ENCODE measurements at regions not wholly inside any gene's neighbourhood (a gene's known extent, or its start where the extent isn't known, plus 50 kb on each side); places are given as distances from the start of the nearest gene placed in this dataset.
"Not testable (repeated sequence)": the region's sequence is repeated elsewhere in the genome, so short reads cannot be mapped to it uniquely, and the experiment has no call there.

DNA sequence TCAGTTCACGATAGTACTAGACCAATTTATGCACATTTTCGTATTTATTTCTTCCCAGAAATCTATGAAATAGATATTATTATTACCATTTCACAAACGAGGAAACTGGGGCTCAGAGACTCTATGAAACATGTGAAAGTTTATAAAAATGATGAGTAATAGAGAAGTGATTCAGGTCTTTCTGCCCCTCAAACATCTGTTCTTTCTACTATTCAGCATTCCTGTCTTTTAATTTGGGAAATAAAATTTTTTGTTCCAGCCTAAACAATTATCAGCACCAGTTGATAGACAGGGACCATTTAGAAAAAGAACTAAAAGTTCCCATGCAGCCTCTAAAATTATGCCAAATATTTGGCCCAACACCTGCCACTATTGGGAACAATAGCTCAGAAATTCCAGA lies 585.1 kb downstream of the PTPRC start:
- Histone ChIP-seq H3K9ac (ENCODE audit: insufficient read length) (no peak overlapping the region), H3K36me3 (ENCODE audit: insufficient read depth, low read length) (0 out of 2 replicates have a peak, but pooled peaks cover 5% of the 10 kb centered on the region), H3K27ac (no peak overlapping the region), H3K9me3 (ENCODE audit: low read depth, low read length) (no peaks in the 10 kb centered on the region; the same call in 1 of the 2 replicates), H3K4me3 (no peak overlapping the region)
- no peak for TF ChIP-seq POLR2AphosphoS5 (IDR thresholded peaks at IDR 0.05; ENCODE audit: borderline replicate concordance, low read depth, low read length)
- TF ChIP-seq EZH2 (IDR thresholded peaks at IDR 0.05), result no peak
- TF ChIP-seq FOXP2 (optimal IDR thresholded peaks at IDR 0.05; ENCODE audit: control extremely low read depth, extremely low read length, insufficient read depth), result no peak
- DNase-seq (ENCODE audit: low read depth, low spot score), result no peak

DNA sequence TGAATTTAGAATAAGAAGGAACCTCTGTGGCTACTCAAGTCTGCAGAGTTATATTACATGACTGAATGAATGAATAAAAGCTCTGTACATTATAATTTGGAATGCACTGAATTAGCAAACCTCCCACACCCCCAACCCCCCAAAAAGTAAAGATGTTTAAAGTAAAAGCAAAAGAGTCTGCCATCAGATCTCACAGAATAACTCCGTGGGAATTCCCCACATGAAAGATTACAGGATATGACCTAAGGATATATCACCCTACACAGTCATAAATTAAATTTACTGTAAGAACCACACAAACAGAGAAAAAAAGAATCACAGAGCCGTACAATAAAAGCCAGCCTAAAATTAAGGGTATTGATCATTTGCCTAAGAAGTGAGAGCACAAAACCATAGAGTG lies 587.3 kb downstream of the PTPRC start:
- Histone ChIP-seq H3K27ac (peak overlapping the region; percentile 99), H3K36me3 (ENCODE audit: insufficient read depth, low read length) (0 out of 2 replicates have a peak, but pooled peaks cover 6% of the 10 kb centered on the region), H3K4me3 (peak overlapping the region; percentile 63), H3K9ac (ENCODE audit: insufficient read length) (peak overlapping the region; percentile 79), H3K9me3 (ENCODE audit: low read depth, low read length) (peaks cover 2% of the 10 kb centered on the region; the same call in 1 of the 2 replicates)
- peak; percentile 94 for DNase-seq (ENCODE audit: low read depth, low spot score)
- no peak for TF ChIP-seq FOXP2 (optimal IDR thresholded peaks at IDR 0.05; ENCODE audit: control extremely low read depth, extremely low read length, insufficient read depth)
- TF ChIP-seq EZH2 (IDR thresholded peaks at IDR 0.05), result no peak
- TF ChIP-seq POLR2AphosphoS5 (IDR thresholded peaks at IDR 0.05; ENCODE audit: borderline replicate concordance, low read depth, low read length), result peak; percentile 63; the same call in 1 of the 2 replicates

GRCh38 chr1:199242147-199242546 lies 603.3 kb downstream of the PTPRC start:
- Histone ChIP-seq H3K9me3 (ENCODE audit: low read depth, low read length) (peaks cover 3% of the 10 kb centered on the region; the same call in 1 of the 2 replicates), H3K27ac (peak overlapping the region; percentile 44; the same call in 1 of the 2 replicates), H3K4me3 (peak overlapping the region; percentile 11; the same call in 1 of the 2 replicates), H3K9ac (ENCODE audit: insufficient read length) (no peak overlapping the region), H3K36me3 (ENCODE audit: insufficient read depth, low read length) (no peaks in the 10 kb centered on the region; the same call in 1 of the 2 replicates)
- peak; percentile 39 for DNase-seq (ENCODE audit: low read depth, low spot score)
- TF ChIP-seq FOXP2 (optimal IDR thresholded peaks at IDR 0.05; ENCODE audit: control extremely low read depth, extremely low read length, insufficient read depth) (no peak), POLR2AphosphoS5 (IDR thresholded peaks at IDR 0.05; ENCODE audit: borderline replicate concordance, low read depth, low read length) (no peak; the same call in 1 of the 2 replicates), EZH2 (IDR thresholded peaks at IDR 0.05) (no peak)

GRCh38 chr1:199242601-199243000 lies 603.8 kb downstream of the PTPRC start:
- H3K27ac ChIP-seq, result 0 out of 2 replicates have a peak overlapping the region, but pooled peaks have one; percentile 21
- H3K36me3 ChIP-seq (ENCODE audit: insufficient read depth, low read length), result no peaks in the 10 kb centered on the region; the same call in 1 of the 2 replicates
- no peak for DNase-seq (ENCODE audit: low read depth, low spot score)
- TF ChIP-seq FOXP2 (optimal IDR thresholded peaks at IDR 0.05; ENCODE audit: control extremely low read depth, extremely low read length, insufficient read depth) (no peak), EZH2 (IDR thresholded peaks at IDR 0.05) (no peak), POLR2AphosphoS5 (IDR thresholded peaks at IDR 0.05; ENCODE audit: borderline replicate concordance, low read depth, low read length) (no peak)
- no peak overlapping the region for H3K9ac ChIP-seq (ENCODE audit: insufficient read length)
- peaks cover 3% of the 10 kb centered on the region; the same call in 1 of the 2 replicates for H3K9me3 ChIP-seq (ENCODE audit: low read depth, low read length)
- no peak overlapping the region for H3K4me3 ChIP-seq

DNA sequence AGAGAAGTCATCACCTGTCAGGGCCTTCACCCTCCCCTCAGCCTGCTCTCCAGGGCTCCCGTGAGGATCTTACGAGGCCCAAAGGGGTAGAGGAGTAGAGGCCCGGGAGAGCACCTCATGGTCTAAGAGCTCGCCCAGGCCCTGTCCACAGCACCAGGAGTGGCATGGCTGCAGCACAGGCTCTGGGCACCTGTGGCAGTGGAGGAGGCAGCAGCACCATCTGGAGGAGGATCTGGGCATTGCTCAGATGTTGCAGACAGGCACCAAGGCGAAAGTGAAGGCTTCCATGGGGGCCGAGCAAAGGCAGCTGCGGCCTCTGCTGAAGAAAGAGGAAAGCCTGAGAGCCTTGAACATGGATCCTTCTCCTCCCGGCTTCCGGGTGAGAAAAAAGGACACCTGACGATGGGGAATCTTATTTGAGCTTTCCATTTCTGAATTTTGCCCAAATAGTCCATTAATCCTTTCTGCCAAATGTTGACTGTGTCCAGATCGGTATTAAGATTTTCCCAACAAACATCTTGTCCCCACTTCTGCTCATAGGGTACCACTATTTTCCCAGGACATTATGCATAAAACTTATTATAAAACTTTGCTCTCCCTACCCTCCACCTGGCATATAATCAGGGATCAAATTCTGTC lies 604.7 kb downstream of the PTPRC start:
- H3K36me3 ChIP-seq (ENCODE audit: insufficient read depth, low read length), result no peaks in the 10 kb centered on the region
- DNase-seq (ENCODE audit: low read depth, low spot score), result no peak
- H3K4me3 ChIP-seq, result no peak overlapping the region
- H3K9me3 ChIP-seq (ENCODE audit: low read depth, low read length), result no peaks in the 10 kb centered on the region
- no peak overlapping the region for H3K27ac ChIP-seq
- TF ChIP-seq FOXP2 (optimal IDR thresholded peaks at IDR 0.05; ENCODE audit: control extremely low read depth, extremely low read length, insufficient read depth) (no peak), EZH2 (IDR thresholded peaks at IDR 0.05) (no peak), POLR2AphosphoS5 (IDR thresholded peaks at IDR 0.05; ENCODE audit: borderline replicate concordance, low read depth, low read length) (no peak)
- no peak overlapping the region for H3K9ac ChIP-seq (ENCODE audit: insufficient read length)

- Histone ChIP-seq H3K36me3 (ENCODE audit: insufficient read depth, low read length) (no peaks in the 10 kb centered on the region), H3K9me3 (ENCODE audit: low read depth, low read length) (no peaks in the 10 kb centered on the region), H3K4me3 (no peak overlapping the region), H3K9ac (ENCODE audit: insufficient read length) (no peak overlapping the region), H3K27ac (no peak overlapping the region)
- TF ChIP-seq FOXP2 (optimal IDR thresholded peaks at IDR 0.05; ENCODE audit: control extremely low read depth, extremely low read length, insufficient read depth) (no peak), POLR2AphosphoS5 (IDR thresholded peaks at IDR 0.05; ENCODE audit: borderline replicate concordance, low read depth, low read length) (no peak), EZH2 (IDR thresholded peaks at IDR 0.05) (no peak)
- no peak for DNase-seq (ENCODE audit: low read depth, low spot score)
Measured at GRCh38 chr1:199245946-199246345, 607.1 kb downstream of the PTPRC start.

GRCh38 chr1:199246716-199247115 lies 607.9 kb downstream of the PTPRC start:
- Histone ChIP-seq H3K9me3 (ENCODE audit: low read depth, low read length) (no peaks in the 10 kb centered on the region), H3K4me3 (no peak overlapping the region), H3K36me3 (ENCODE audit: insufficient read depth, low read length) (no peaks in the 10 kb centered on the region), H3K9ac (ENCODE audit: insufficient read length) (no peak overlapping the region), H3K27ac (no peak overlapping the region)
- no peak for DNase-seq (ENCODE audit: low read depth, low spot score)
- TF ChIP-seq EZH2 (IDR thresholded peaks at IDR 0.05) (no peak), FOXP2 (optimal IDR thresholded peaks at IDR 0.05; ENCODE audit: control extremely low read depth, extremely low read length, insufficient read depth) (no peak), POLR2AphosphoS5 (IDR thresholded peaks at IDR 0.05; ENCODE audit: borderline replicate concordance, low read depth, low read length) (no peak)

- DNase-seq (ENCODE audit: low read depth, low spot score), result no peak
- no peak overlapping the region for H3K27ac ChIP-seq
- no peak overlapping the region for H3K4me3 ChIP-seq
Measured at GRCh38 chr1:199247891-199248290, 609.1 kb downstream of the PTPRC start.

DNA sequence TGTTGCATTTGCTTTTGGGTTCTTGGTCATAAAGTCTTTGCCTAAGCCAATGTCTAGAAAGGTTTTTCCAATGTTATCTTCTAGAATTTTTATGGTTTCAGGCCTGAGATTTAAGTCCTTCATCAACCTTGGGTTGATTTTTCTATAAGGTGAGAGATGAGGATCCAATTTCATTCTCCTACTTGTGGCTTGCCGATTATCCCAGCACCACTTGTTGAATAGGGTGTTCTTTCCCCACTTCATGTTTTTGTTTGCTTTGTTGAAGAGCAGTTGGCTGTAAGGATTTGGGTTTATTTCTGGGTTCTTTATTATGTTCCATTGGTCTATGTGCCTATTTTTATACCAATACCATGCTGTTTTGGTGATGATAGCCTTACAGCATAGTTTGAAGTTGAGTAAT lies 615.2 kb downstream of the PTPRC start:
- not testable (repeated sequence) for DNase-seq (ENCODE audit: low read depth, low spot score); H3K9me3 ChIP-seq (ENCODE audit: low read depth, low read length); H3K27ac ChIP-seq; H3K9ac ChIP-seq (ENCODE audit: insufficient read length); H3K36me3 ChIP-seq (ENCODE audit: insufficient read depth, low read length); H3K4me3 ChIP-seq

More at GRCh38 chr1:199247891-199248290, 609.1 kb downstream of the PTPRC start:
- H3K9me3 ChIP-seq (ENCODE audit: low read depth, low read length), result no peaks in the 10 kb centered on the region
- no peak overlapping the region for H3K9ac ChIP-seq (ENCODE audit: insufficient read length)
- TF ChIP-seq EZH2 (IDR thresholded peaks at IDR 0.05), result no peak
- no peak for TF ChIP-seq FOXP2 (optimal IDR thresholded peaks at IDR 0.05; ENCODE audit: control extremely low read depth, extremely low read length, insufficient read depth)
- TF ChIP-seq POLR2AphosphoS5 (IDR thresholded peaks at IDR 0.05; ENCODE audit: borderline replicate concordance, low read depth, low read length), result no peak
- H3K36me3 ChIP-seq (ENCODE audit: insufficient read depth, low read length), result no peaks in the 10 kb centered on the region

Measured in SK-N-MC (cell line).